ENCODE measurements at regions not wholly inside any gene's neighbourhood (a gene's known extent, or its start where the extent isn't known, plus 50 kb on each side); places are given as distances from the start of the nearest gene placed in this dataset.
"Not testable (repeated sequence)": the region's sequence is repeated elsewhere in the genome, so short reads cannot be mapped to it uniquely, and the experiment has no call there.

GRCh38 chr21:9776286-9777020 lies 744.9 kb upstream of the TPTE start:
- not testable (repeated sequence) for TF ChIP-seq CTCF, POLR2AphosphoS5 (IDR thresholded peaks at IDR 0.05)

All from stomach (tissue), 4 donors.